GM13976 (cell line): ENCODE measurements at regions not wholly inside any gene's neighbourhood (a gene's known extent, or its start where the extent isn't known, plus 50 kb on each side); places are given as distances from the start of the nearest gene placed in this dataset.

Source experiments
- DNase-seq: peaks from one replicate; pipeline ENCODE4 v3.0.0; 2012; ENCODE audit warnings: low spot score
- CTCF ChIP-seq: IDR thresholded peaks from 2 replicates; pipeline ENCODE4 v1.5.1; 2012; ENCODE audit warnings: borderline replicate concordance, mild to moderate bottlenecking; ENCODE audit not compliant: insufficient read depth; ENCODE audit errors: extremely low read depth, missing control alignments, control extremely low read depth
- in situ Hi-C: fragments of 300-500 bp; cut with MboI; formaldehyde crosslinking; loops from one replicate; pipeline ENCODE4 v1.12.0; 2022; ENCODE audit warnings: low sequenced_read_pairs, mixed read lengths, inconsistent platforms; ENCODE audit not compliant: unreplicated experiment

GRCh38 chr1:30043731-30044408 lies 679.5 kb downstream of the MATN1 start:
- in situ Hi-C loops: no loop called here
- no peak for TF ChIP-seq CTCF
- DNase-seq: no peak

DNA sequence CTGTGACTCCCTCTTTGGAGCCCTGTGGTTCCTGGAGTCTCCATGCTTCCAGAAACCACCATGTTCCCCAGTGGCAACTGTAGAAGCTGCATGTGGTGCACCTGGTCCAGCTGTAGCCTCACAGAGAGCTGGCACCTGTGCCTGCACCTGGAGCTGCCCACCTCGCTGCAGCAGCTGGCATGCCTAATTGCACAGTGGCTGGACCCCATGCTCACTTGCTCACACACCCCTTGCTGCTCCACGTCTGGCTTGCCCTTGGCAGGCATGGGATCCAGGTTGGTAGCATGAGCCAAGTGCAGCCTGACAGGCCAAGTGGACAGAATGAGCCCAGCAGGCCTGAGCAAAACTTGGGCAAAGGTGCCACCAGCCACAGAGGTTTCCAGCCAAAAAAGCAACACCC lies 680.1 kb downstream of the MATN1 start:
- no peak for TF ChIP-seq CTCF
- no peak for DNase-seq
- in situ Hi-C loops: no loop called here

DNA sequence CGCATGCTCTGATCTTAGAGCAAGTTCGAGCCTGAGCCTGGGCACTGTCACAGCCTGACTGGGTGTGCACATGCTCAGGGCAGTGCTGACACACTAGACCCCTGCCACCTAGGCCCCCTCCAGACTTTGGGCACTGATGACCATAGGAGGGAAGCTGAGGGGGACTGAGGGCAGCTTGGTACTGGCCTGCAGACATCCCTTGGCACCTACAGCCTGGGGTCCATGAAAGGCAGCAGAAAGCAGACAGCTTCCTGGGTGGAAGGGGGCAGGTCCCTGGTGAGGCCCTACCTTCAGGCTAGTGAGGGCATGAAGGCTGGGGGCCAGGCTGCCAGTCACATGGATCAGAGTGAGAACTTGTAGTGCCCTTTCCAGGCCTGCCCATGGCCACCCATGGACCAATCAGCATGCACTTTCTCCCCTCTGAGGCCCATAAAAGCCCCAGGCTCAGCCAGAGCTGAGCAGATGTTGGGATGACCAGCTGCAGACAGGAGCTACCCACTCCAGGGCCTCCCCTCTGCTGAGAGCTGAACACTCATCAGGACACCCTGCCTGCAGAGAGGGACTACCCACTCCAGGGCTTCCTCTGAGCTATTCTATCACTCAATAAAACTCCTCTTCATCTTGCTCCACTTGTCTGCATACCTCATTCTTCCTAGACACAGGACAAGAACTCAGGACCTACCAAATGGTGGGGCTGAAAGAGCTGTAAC lies 680.8 kb downstream of the MATN1 start:
- no peak for TF ChIP-seq CTCF
- in situ Hi-C loops: no loop called here
- DNase-seq: no peak

- in situ Hi-C loops: no loop called here
- no peak for TF ChIP-seq CTCF
- no peak for DNase-seq
Observed at GRCh38 chr1:30041741-30042437, 681.5 kb downstream of the MATN1 start.

- TF ChIP-seq CTCF: no peak
- in situ Hi-C loops: no loop called here
- no peak for DNase-seq
Observed at GRCh38 chr1:30040081-30041019, 683.0 kb downstream of the MATN1 start.
